ENCODE measurements at regions not wholly inside any gene's neighbourhood (a gene's known extent, or its start where the extent isn't known, plus 50 kb on each side); places are given as distances from the start of the nearest gene placed in this dataset.
A peak's percentile ranks its signal among the peaks of the same experiment; 100 is the strongest.

DNA sequence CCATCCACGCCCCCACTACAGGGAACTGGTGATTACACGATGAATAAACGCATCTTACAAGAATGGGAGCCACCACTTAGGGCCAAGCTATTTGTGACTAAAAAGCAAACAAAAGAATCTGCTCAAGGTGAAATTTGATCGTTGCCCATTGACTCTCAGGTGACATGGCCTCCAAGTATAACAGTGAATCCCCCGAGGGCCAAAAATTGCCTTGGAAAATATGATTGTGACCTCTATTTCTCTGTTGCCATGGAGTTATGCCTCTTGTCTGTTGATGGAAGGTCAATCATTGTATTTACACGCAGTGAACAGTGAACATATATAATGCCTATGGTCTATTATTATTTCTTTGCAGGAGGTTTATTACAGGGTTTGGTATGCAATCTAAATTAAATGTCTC lies 282.3 kb downstream of the KLF6 start:
- TF ChIP-seq, protein P1, sequence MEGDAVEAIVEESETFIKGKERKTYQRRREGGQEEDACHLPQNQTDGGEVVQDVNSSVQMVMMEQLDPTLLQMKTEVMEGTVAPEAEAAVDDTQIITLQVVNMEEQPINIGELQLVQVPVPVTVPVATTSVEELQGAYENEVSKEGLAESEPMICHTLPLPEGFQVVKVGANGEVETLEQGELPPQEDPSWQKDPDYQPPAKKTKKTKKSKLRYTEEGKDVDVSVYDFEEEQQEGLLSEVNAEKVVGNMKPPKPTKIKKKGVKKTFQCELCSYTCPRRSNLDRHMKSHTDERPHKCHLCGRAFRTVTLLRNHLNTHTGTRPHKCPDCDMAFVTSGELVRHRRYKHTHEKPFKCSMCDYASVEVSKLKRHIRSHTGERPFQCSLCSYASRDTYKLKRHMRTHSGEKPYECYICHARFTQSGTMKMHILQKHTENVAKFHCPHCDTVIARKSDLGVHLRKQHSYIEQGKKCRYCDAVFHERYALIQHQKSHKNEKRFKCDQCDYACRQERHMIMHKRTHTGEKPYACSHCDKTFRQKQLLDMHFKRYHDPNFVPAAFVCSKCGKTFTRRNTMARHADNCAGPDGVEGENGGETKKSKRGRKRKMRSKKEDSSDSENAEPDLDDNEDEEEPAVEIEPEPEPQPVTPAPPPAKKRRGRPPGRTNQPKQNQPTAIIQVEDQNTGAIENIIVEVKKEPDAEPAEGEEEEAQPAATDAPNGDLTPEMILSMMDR (IDR thresholded peaks at IDR 0.05; ENCODE audit: low read length, missing control alignments) = no peak
- H3K4me3 ChIP-seq (replicated peaks; ENCODE audit: low read depth, low read length) = no peak overlapping the region
- no peak for DNase-seq (ENCODE audit: low read depth)

DNA sequence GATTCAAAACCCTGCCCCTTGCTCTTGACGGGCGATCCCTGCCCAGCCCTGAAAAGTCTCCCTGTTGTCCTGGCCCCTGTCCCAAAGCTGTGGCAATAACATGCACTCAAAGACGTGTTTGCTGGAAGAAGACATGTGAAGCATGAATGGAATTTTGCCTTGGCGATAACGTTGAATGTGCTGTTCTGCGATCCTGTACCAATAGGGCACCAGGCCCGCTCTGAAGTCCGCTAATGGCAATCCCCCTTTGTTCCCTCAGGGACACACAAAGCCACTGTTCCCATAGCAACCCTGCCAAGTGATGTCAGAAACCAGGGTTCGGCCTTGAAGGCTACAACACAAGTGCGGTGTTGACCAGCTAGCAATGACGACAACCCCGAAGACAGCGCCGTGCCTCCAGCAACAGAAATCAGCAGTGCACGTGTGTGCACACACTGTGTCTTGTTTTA lies 284.6 kb downstream of the KLF6 start:
- TF ChIP-seq, protein P1 (IDR thresholded peaks at IDR 0.05; ENCODE audit: low read length, missing control alignments) = no peak
- H3K4me3 ChIP-seq (replicated peaks; ENCODE audit: low read depth, low read length) = no peak overlapping the region
- DNase-seq (ENCODE audit: low read depth) = peak; percentile 100

DNA sequence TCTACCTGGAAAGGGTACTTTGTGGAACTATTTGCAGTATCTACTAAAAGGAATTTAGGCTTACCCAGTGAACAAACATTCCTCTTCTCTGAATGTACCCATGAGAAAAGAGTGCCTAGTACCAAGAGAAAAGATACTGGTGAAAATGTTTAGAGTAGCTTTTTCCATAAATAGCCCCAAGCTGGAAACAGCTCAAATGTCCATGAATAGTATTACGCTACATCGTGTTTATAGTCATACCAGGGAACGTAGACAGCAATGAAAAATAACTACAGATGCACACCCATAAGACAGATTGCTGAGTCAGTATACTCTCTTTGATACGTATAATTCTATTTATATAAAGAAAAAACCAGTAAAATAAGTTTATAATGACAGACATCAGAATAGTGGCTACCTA lies 285.9 kb downstream of the KLF6 start:
- DNase-seq (ENCODE audit: low read depth) = peak; percentile 41

DNA sequence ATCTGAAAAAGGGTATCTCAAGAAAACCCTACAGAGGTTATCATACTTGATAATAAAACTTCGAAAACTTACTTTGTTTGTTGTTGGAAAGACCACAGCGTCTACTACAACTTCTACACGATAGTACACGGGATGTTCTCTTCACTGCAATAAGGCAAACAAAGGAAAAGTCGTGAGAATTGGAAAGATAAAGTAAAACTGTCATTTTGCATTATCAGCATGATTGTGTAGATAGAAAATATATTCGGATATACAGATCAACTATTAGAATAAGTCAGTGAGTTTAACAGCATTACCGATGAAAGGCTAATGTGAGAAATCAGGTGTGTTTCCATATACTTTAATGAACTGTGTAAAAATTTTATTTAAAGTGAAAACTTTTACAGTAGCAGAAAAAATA lies 287.4 kb downstream of the KLF6 start:
- no peak overlapping the region for H3K4me3 ChIP-seq (replicated peaks; ENCODE audit: low read depth, low read length)
- no peak for DNase-seq (ENCODE audit: low read depth)
- TF ChIP-seq, protein P1 (IDR thresholded peaks at IDR 0.05; ENCODE audit: low read length, missing control alignments) = no peak

More for the DNA sequence above, 285.9 kb downstream of the KLF6 start:
- TF ChIP-seq, protein P1 (IDR thresholded peaks at IDR 0.05; ENCODE audit: low read length, missing control alignments) = no peak
- no peak overlapping the region for H3K4me3 ChIP-seq (replicated peaks; ENCODE audit: low read depth, low read length)

DNA sequence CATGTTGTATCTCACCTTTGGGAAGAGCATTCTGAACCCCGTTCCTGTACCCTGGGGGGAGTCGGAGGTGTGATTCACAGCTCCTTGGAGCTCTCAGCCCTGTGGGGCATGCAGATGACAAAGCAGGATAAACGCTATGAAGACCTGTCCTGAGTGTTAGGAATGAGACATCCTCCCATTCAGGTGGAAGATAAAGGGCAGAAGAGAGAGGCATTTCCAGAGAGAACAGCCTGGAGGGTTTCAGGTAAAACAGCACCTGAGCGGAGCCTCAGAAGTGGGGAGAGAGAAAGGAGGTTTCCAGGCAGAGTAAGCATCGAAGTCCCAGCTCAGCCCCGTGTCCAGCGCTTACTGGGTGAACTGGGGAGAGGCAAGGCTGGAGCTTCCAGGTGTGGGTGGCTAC lies 288.9 kb downstream of the KLF6 start:
- no peak overlapping the region for H3K4me3 ChIP-seq (replicated peaks; ENCODE audit: low read depth, low read length)
- no peak for DNase-seq (ENCODE audit: low read depth)
- TF ChIP-seq, protein P1 (IDR thresholded peaks at IDR 0.05; ENCODE audit: low read length, missing control alignments) = no peak

DNA sequence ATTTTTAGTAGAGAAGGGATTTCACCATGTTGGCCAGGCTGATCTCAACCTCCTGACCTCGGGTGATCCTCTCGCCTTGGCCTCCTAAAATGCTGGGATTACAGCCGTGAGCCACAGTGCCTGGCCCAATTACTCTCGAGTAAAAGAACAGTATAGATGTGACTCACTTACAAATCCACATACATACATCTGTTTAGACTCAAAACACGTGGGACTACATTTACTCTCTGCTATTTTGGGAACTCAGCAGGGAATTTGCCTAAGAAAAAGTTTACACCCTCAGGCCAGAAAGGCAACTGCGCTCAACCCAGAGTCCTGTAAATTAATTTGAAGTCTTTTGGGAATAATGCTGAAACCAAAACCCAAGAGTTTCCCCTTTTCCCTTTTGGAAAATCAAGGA lies 289.7 kb downstream of the KLF6 start:
- peak; percentile 20 for DNase-seq (ENCODE audit: low read depth)
- TF ChIP-seq, protein P1 (IDR thresholded peaks at IDR 0.05; ENCODE audit: low read length, missing control alignments) = peak; percentile 4
- H3K4me3 ChIP-seq (replicated peaks; ENCODE audit: low read depth, low read length) = no peak overlapping the region

DNA sequence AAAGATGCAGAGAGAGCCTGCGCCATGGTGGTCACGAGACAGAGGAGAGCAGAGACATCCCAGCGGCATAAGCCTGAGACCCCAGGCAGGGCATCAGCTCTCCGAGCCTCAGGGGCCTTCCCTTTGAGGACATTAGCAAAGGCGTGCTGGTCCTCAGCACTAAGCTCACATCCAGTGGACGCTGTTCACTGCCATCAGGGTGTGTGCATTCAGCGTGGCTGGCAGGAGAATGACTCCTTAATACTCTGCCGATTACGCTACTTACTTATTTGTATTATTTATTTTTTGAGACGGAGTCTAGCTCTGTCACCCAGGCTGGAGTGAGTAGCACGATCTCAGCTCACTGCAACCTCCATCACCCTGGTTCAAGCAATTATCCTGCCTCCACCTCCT lies 290.2 kb downstream of the KLF6 start:
- peak overlapping the region; percentile 44 for H3K4me3 ChIP-seq (replicated peaks; ENCODE audit: low read depth, low read length)
- TF ChIP-seq, protein P1 (IDR thresholded peaks at IDR 0.05; ENCODE audit: low read length, missing control alignments) = no peak
- DNase-seq (ENCODE audit: low read depth) = no peak
